Testis (tissue), 2 donors: ENCODE measurements at regions not wholly inside any gene's neighbourhood (a gene's known extent, or its start where the extent isn't known, plus 50 kb on each side); places are given as distances from the start of the nearest gene placed in this dataset.
"Not testable (repeated sequence)": the region's sequence is repeated elsewhere in the genome, so short reads cannot be mapped to it uniquely, and the experiment has no call there.

ENCODE experiments used
- CTCF ChIP-seq, 3 experiments: fragments of 450-650 bp in 2 of 3; fragments of 200-600 bp in 1 of 3; sonication (generic) in 1 of 3; IDR thresholded peaks; one replicate each; pipeline ENCODE4 v1.5.1; 2016 to 2019; ENCODE audit warnings: antibody characterized with exemption in 3 of 3, mild to moderate bottlenecking in 2 of 3, moderate library complexity in 1 of 3
- POLR2A ChIP-seq: fragments of 450-650 bp; IDR thresholded peaks from one replicate; pipeline ENCODE4 v1.6.1; 2017; ENCODE audit warnings: antibody characterized with exemption, mild to moderate bottlenecking, moderate library complexity

DNA sequence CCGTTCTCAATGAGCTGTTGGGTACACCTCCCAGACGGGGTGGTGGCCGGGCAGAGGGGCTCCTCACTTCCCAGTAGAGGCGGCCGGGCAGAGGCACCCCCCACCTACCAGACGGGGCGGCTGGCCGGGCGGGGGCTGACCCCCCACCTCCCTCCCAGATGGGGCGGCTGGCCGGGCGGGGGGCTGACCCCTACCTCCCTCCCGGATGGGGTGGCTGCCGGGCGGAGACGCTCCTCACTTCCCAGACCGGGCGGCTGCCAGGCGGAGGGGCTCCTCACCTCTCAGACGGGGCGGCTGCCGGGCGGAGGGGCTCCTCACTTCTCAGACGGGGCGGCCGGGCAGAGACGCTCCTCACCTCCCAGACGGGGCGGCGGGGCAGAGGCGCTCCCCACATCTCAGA lies 101.6 kb downstream of the ZNF429 start:
- not testable (repeated sequence) for TF ChIP-seq POLR2A; CTCF (IDR thresholded peaks at IDR 0.05)
